ENCODE measurements at regions not wholly inside any gene's neighbourhood (a gene's known extent, or its start where the extent isn't known, plus 50 kb on each side); places are given as distances from the start of the nearest gene placed in this dataset.

DNA sequence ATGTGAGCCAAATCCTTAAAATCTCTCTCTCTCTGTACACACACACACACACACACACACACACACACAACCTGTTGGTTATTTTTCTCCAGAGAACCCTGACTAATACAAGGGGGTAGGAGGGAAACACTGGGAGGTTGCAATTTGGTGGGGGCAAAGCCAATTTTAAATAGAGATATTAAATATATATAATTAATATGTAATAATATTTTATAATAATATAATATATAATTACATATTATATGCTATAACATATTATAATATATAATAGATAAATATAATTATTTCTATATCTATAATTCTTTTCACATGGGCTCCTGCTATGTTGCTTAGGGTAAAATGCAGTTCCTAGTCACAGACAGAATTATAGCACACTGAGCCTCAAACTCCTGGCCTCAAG is 1354.2 kb downstream of the FSTL5 start:
- POLR2A ChIA-PET (ENCODE audit: low non-redundant PET) = no interaction called here
- CTCF ChIA-PET = no interaction called here
- BruUV-seq (replicated peaks) = no TSS peak
- Histone ChIP-seq H3K27ac (ENCODE audit: low read depth, low read length, poor library complexity, severe bottlenecking) (no peak overlapping the region), H3K4me1 (ENCODE audit: insufficient read depth, low read length, poor library complexity, severe bottlenecking) (no peaks in the 10 kb centered on the region), H3K4me3 (ENCODE audit: low read depth, low read length, poor library complexity, severe bottlenecking) (no peak overlapping the region), H3K9me3 (ENCODE audit: low read depth, low read length, poor library complexity, severe bottlenecking) (no peaks in the 10 kb centered on the region), H3K27me3 (replicated peaks; ENCODE audit: insufficient read depth, low read depth, low read length, poor library complexity) (no peaks in the 10 kb centered on the region), H3K36me3 (ENCODE audit: insufficient read depth, low read length, poor library complexity, severe bottlenecking) (no peaks in the 10 kb centered on the region)
- no peak for DNase-seq (ENCODE audit: low spot score)
- TF ChIP-seq, protein P1, sequence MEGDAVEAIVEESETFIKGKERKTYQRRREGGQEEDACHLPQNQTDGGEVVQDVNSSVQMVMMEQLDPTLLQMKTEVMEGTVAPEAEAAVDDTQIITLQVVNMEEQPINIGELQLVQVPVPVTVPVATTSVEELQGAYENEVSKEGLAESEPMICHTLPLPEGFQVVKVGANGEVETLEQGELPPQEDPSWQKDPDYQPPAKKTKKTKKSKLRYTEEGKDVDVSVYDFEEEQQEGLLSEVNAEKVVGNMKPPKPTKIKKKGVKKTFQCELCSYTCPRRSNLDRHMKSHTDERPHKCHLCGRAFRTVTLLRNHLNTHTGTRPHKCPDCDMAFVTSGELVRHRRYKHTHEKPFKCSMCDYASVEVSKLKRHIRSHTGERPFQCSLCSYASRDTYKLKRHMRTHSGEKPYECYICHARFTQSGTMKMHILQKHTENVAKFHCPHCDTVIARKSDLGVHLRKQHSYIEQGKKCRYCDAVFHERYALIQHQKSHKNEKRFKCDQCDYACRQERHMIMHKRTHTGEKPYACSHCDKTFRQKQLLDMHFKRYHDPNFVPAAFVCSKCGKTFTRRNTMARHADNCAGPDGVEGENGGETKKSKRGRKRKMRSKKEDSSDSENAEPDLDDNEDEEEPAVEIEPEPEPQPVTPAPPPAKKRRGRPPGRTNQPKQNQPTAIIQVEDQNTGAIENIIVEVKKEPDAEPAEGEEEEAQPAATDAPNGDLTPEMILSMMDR (conservative IDR thresholded peaks at IDR 0.05; ENCODE audit: low read depth, low read length) = no peak
- no peak for TF ChIP-seq EZH2 (IDR thresholded peaks at IDR 0.05; ENCODE audit: borderline replicate concordance, low read depth, low read length, poor library complexity, severe bottlenecking)
- intact Hi-C loops (cut with micrococcal nuclease; ENCODE audit: unreplicated experiment) = no loop called here

DNA sequence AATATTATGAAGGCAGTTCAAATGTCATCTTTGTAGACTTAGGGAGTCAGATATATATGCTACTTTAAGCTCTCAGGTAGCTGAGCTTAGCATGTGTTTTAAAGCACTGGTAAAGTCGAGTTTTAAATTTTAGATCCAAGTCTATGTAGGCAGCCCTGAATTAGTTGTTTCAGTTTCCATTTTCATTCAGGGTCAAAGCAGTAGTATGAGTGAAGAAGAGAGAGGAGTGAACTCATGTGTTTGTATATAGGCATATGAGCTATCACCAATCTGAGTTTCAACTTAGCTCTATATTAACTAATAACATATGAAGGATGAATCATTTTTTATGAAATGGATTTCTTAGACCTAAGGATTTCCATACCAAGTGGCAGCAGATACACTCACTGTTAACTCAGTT is 1353.4 kb downstream of the FSTL5 start:
- ChIA-PET CTCF (interaction anchor here (0.6 kb wide), 1 partner anchor 634 kb away, joined by 3 read pairs; no protein-coding TSS in a partner anchor), POLR2A (ENCODE audit: low non-redundant PET) (no interaction called here)
- BruUV-seq (replicated peaks) = no TSS peak
- Histone ChIP-seq H3K9me3 (ENCODE audit: low read depth, low read length, poor library complexity, severe bottlenecking) (no peaks in the 10 kb centered on the region), H3K36me3 (ENCODE audit: insufficient read depth, low read length, poor library complexity, severe bottlenecking) (no peaks in the 10 kb centered on the region), H3K4me1 (ENCODE audit: insufficient read depth, low read length, poor library complexity, severe bottlenecking) (no peaks in the 10 kb centered on the region), H3K27ac (ENCODE audit: low read depth, low read length, poor library complexity, severe bottlenecking) (no peak overlapping the region), H3K27me3 (replicated peaks; ENCODE audit: insufficient read depth, low read depth, low read length, poor library complexity) (no peaks in the 10 kb centered on the region), H3K4me3 (ENCODE audit: low read depth, low read length, poor library complexity, severe bottlenecking) (no peak overlapping the region)
- intact Hi-C loops (cut with micrococcal nuclease; ENCODE audit: unreplicated experiment) = no loop called here
- TF ChIP-seq, protein P1 (conservative IDR thresholded peaks at IDR 0.05; ENCODE audit: low read depth, low read length) = no peak
- TF ChIP-seq EZH2 (IDR thresholded peaks at IDR 0.05; ENCODE audit: borderline replicate concordance, low read depth, low read length, poor library complexity, severe bottlenecking) = no peak
- DNase-seq (ENCODE audit: low spot score) = no peak

DNA sequence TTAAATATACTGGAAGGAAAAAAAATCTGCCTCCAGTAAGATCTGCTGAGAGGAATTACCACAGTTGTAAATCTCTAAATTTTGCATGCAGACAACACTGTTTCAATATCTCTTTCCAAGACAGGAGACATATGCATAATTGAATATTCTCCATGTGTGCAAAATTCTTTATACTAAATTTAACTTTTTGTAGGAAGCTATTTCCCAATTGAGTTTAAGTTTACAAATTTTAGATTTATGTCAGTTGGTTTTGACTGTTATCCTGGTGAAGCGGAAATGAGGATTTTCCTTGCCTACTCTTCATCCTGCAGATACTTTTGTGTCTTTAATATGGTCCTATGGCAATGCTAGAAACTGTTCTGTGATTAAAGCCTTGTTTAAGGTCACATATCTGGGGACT is 1352.9 kb downstream of the FSTL5 start:
- H3K27me3 ChIP-seq (replicated peaks; ENCODE audit: insufficient read depth, low read depth, low read length, poor library complexity) = no peaks in the 10 kb centered on the region
- H3K9me3 ChIP-seq (ENCODE audit: low read depth, low read length, poor library complexity, severe bottlenecking) = no peaks in the 10 kb centered on the region
- H3K4me1 ChIP-seq (ENCODE audit: insufficient read depth, low read length, poor library complexity, severe bottlenecking) = no peaks in the 10 kb centered on the region
- DNase-seq (ENCODE audit: low spot score) = peak; percentile 11
- no peaks in the 10 kb centered on the region for H3K36me3 ChIP-seq (ENCODE audit: insufficient read depth, low read length, poor library complexity, severe bottlenecking)
- H3K27ac ChIP-seq (ENCODE audit: low read depth, low read length, poor library complexity, severe bottlenecking) = no peak overlapping the region
- POLR2A ChIA-PET (ENCODE audit: low non-redundant PET) = no interaction called here
- no TSS peak for BruUV-seq (replicated peaks)
- H3K4me3 ChIP-seq (ENCODE audit: low read depth, low read length, poor library complexity, severe bottlenecking) = no peak overlapping the region
- intact Hi-C loops (cut with micrococcal nuclease; ENCODE audit: unreplicated experiment) = no loop called here
- CTCF ChIA-PET = no interaction called here
- TF ChIP-seq, protein P1 (conservative IDR thresholded peaks at IDR 0.05; ENCODE audit: low read depth, low read length) = no peak
- TF ChIP-seq EZH2 (IDR thresholded peaks at IDR 0.05; ENCODE audit: borderline replicate concordance, low read depth, low read length, poor library complexity, severe bottlenecking) = no peak

Measured in A673 (cell line).